SIG-M5 treated with dmso at 0.1 percent for 504 hours (cell line): ENCODE measurements at regions not wholly inside any gene's neighbourhood (a gene's known extent, or its start where the extent isn't known, plus 50 kb on each side); places are given as distances from the start of the nearest gene placed in this dataset.
"Not testable (repeated sequence)": the region's sequence is repeated elsewhere in the genome, so short reads cannot be mapped to it uniquely, and the experiment has no call there.

Experiments
- DNase-seq: peaks from one replicate; lab custom pipeline; 2025; ENCODE audit not compliant: unreplicated experiment; lab: John Stamatoyannopoulos, UW

DNA sequence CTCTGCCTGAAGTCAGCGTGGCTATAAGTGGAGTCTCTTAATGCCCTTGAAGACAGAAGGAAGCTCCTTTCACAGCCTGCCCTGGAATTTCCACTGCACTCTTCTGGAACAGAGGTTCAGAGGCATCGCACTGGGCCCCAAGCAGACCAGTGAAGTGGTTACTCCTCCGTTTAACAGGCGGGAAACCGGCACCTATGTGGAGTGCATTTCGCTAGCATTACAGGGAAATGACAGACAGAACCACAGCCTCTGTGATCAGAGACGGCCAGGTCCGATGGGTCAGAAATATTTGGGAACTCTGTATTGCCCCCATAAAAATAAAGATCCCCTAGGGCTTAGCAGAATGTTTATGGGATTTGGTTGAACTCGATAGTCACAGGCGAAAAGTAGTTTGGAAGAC lies 406.9 kb upstream of the PRKCQ start:
- no peak for DNase-seq

DNA sequence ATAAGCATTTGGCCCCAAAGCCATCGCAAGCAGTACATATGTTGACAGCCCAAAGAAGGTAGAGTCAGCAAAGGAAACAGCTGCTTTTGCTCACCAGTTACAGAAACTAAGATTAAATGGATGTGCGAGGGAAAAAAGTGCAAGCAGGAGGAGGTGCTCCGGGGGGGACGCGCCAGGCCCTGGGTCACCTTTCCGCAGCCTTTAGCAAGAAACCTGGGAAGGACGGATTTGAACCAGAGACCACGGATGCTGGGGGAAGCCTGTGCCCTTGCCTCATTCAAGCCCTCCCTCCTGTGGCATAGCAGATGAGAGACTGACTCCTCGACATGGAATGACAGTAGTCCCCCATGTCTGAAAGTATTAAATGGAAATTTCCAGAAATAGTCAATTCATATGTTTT lies 405.6 kb upstream of the PRKCQ start:
- no peak for DNase-seq

DNA sequence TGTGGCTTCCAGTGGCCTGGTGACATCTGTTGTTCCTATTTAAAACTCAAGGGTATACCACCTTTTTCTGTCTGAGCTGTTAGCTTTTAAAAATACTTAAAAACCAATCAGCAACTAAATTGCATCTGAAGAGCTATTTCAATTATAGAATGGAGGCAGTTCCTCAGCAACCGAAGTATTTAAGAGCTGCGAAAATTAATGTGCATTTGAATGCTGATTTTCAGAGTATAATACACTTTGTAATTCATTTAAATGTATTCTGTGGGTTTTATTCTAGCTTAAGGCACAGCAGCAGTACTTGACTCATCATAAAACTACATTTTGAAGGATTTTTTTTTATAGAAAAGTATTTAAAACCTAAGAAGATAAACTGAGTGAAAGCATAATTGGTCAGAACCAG lies 404.9 kb upstream of the PRKCQ start:
- DNase-seq = no peak

DNA sequence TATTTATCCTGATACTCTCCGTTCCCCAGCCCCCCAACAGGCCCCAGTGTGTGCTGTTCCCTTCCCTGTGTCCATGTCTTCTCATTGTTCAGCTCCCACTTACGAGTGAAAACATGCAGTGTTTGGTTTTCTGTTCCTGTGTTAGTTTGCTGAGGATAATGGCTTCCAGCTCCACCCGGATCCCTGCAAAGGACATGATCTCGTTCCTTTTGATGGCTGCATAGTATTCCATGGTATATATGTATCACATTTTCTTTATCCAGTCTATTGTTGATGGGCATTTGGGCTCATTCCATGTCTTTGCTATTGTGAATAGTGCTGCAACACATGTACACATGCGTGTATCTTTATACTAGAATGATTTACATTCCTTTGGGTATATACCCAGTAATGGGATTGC lies 403.9 kb upstream of the PRKCQ start:
- not testable (repeated sequence) for DNase-seq

DNA sequence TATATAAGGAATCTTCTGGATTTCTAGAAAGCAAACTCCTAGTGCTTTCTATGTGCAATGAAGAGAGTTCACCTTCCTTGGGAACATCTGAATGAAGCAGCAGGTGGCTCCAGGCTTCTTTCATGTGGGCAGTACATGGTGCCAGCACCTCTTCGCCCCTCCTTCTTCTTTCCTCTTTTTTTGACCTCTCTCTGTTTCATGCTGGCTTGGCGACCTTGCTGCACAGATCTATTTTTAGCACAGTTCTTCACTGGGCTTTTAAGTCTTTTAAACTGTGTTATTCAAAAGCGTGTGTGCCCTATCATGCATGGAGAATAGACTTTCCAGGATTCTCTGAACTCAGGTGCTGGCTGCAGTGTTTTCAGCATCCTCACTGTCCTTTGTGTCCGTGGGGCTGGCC lies 400.3 kb upstream of the PRKCQ start:
- no peak for DNase-seq

DNA sequence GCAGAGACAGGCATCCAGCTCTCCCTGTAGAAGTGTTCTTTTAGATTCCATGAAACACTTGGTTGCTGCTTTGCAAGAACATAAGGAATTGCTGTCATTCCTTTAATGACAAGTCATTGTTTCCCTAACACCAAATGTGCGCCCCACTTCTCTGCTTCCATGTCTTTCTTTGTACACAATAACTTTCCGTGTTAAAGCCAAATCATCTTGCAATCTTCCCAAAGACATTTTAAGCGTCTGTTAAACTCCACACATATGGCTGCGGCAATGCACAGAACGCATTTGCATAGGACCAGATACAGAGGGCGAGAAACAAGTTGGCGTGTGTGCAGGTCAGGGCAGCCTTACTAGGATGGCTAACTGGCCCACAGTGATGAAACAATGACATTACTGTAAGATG lies 399.3 kb upstream of the PRKCQ start:
- no peak for DNase-seq

DNA sequence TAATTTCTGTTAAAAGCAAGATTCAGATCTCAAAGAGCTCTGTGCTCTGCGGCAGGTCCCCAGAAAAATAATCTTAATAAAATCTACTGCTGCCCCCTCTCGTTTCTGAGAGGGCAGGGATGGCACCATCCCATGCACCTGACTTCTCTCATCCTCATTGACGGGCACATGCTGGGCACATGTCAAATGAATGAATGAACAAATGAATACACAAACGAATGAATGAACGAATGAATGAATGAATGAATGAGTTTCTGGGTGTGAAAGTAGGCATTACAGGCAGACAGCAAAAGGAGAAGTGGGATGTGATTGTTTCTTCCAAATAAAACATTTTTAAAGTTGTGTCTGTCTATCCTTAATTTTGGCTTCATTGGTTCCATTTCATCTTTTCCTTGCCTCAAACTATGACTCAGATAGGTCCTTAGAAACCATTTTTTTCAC lies 398.1 kb upstream of the PRKCQ start:
- DNase-seq = no peak

DNA sequence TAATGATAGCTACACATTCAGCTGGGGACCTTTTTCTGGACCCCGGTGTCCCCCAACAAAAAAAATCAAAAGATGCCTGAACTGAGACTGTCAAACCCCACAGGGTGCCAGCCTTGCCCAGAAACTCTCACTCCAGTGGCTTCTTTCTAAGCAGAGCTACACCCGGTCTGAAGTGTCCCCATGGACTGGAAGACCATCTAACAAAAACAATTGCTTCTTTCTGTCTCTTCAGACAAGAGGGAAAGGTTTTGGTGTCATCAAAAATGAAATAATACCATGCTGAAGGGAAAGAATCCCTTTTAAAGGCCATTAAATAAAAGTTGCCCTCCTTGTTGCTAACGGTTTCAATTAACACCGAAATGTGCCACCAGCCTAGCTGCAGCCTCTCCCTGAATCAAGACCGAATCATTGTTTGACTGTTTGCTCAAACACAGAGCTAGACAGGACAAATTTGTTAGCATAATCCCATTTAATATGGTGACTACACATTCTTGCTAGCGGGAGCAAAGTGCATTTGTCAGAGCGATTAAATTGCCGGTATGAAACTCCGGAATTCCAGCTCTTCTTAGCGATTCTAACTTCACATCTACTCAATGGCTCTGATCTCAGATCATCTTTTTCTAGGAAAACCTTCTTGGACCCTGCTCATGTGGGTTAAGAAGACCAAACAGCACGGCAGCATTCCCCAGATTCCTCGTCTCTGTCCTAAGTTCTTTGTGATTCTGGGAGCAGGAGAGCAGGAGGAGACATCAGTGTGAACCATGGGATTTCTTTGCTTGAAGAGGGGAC lies 397.5 kb upstream of the PRKCQ start:
- DNase-seq = no peak

DNA sequence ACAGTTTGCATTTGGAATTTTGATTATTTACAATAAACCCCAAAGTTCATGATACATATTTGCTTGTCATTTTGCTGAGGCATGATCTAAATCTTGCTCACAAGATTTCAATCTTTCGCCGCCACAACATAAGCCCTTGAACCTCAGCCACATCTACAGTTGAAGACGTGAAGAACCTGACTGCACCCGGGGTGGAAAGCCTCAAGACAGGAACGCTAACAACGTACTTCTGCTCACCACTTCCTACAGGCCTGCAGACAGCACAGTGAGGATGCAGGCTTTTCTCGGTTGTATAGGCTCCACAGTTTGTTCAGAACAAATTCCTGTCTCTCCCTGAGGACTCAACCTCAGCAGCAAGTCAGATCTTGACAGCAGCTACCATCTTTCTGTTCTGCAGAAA lies 393.8 kb upstream of the PRKCQ start:
- DNase-seq = no peak

DNA sequence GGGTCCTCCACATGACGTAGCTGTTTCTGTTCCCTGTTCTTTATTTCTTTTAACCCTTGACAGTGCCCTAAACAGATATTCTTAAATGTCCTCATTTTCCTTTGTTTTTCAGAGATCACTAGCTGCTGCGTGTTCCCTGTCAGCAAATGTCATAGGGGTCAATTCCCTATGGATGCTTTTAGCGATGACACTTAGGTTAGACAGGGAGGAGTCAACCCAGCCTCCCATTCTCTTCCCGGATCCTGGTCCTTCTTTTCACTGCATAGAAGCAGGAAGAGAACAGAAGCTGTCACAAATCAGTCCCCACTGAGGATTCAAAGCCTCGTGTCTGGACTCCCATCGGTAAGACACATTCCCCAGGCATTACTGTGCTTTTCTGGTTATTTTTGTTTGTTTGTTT lies 392.1 kb upstream of the PRKCQ start:
- no peak for DNase-seq

DNA sequence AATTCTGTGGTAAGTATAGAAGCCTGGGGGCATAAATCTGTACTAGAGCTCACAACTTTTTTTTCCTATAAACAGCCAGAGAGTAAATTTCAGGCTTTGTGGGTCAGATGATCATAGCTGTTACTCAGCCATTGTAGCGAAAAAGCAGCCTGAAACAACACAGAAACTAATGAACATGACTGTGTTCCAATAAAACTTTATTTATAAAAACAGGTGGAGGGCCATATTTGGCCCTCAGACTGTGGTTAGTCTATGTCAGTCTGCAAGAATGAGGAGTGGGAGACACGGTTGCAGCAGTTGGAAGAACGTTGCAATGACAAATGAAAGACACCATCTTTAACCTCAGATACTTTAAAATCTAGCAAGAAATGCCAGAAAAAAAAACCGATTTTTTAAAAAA lies 389.6 kb upstream of the PRKCQ start:
- no peak for DNase-seq

DNA sequence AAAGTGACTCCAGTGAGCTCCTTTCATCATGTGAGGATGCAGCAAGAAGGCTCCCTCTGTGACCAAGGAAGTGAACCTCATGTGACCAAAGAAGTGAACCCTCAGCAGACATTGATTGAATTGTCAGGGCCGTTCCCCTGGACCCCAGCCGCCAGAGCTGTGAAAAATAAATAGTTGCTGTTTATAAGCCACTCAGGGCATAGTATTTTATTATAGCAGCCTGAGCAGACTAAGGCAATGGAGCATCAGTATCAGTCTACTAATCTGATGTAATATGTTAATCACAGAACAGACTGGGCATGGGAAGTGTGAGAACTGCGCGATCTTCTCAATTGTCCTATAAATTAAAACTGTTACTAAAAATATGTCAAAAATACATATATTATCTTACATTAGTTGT lies 384.5 kb upstream of the PRKCQ start:
- no peak for DNase-seq

DNA sequence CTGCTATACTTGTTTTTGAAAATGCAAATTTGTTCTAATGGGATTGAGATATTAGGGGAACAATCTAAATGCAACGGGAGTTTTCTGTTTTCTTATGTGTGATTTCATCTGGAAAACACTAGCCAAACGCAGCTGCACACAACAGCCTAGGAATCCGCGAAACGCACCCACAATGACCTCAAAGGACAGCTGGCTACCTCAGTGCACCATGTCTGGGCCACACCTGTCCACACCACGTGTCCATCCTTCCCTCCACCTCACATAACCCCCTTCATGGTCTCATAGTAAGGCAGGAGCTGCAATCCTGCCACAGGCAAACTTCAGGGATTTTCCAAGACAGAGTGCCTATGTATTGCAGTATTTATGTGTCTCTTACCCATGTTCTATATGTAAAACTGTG lies 382.5 kb upstream of the PRKCQ start:
- no peak for DNase-seq

DNA sequence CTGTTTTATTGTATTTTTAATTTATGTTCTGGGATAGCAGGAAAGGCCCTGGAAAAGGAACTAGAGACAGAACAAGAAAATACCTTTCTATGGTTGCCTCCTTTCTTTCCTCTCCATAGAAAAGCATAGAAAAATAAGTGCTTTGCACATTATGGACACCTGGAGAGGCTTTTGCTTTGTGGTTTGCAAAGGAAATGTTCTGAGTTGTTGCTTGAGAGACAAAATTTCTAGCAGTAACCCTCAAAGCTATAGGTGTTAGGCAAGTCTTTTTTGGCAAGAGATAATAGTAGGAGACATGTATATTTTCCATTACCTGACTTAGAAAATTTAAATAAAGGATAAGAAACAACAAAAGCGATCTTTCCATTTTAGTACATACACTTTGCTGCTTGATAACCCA lies 378.6 kb upstream of the PRKCQ start:
- no peak for DNase-seq

DNA sequence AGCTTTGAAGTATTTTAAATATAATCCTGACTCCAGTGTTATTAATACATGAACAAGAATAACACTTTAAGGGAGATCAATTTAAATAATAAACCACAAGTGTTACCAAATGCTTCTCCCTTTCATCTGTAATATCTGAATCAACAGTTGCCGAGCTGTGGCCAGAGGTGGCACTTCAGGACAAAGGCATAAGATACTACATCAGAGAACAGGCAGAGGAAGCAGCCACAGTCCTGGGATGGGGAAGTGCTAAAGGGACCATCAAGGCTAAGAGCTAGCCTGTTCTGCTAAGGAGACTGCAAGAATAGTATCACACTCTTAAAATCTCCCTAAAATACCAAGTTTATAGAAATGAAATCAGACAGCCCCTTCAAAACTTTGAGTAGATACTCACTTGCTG lies 378.2 kb upstream of the PRKCQ start:
- peak; percentile 66 for DNase-seq

DNA sequence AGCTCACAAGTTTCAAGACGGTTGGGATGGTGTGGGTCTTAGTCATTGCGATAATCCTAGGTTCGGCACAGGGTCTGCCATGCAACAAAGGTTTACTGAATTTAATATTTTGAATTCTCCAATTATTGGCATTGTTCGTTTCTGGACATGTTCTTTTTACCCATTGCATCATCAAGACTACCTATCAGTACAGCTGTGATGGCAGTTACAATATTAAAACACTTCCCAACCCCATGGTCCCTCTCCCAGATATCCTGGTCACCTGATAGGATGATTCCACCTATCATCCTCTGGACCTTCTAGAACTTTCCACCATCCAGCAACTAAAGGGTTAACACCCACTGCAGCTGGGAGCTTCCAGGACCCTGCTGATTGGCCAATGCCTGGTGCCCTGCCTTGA lies 377.8 kb upstream of the PRKCQ start:
- no peak for DNase-seq

DNA sequence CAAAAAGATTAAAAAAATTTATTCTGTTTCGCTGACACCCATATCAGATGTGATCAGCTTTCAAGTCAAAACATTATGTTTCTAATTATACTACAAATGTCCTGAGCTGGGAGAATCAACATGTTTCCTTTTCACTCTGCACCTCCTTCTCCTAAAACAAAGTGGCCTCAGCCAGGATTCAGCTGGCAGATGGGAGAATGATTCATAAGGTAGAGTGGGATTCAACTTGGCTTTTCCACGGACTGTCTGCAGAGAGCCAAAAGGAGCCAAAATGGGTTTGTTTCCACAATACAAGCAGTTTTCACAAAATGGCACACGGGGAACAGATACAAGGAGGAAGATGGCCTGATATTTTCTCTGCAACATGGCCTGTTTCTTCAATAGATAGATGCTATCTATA lies 376.5 kb upstream of the PRKCQ start:
- DNase-seq = no peak

DNA sequence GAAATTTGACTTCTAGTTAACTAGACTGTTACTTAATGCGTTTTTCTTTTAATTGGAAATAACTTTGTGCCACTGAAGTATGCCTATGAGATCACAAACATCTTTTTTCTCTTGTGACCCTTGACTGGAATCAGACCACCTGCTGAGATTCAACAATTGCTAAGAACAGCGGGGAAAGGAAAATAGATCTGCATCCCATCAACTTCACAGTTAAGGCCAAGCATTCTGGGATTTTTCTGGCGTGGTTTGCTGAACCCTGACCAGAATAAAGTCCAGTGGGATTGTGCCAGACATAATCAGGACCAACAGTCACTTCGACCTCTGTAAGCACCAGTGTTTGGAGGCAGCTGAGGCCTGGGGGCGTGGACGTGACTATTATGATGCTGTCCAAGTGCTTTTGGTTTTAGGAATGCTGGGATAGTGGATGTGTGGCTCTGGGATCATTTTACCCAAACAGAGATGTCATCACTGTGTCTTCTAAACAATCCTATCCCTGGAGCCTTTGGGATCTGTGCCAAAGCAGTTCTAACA lies 373.3 kb upstream of the PRKCQ start:
- no peak for DNase-seq

DNA sequence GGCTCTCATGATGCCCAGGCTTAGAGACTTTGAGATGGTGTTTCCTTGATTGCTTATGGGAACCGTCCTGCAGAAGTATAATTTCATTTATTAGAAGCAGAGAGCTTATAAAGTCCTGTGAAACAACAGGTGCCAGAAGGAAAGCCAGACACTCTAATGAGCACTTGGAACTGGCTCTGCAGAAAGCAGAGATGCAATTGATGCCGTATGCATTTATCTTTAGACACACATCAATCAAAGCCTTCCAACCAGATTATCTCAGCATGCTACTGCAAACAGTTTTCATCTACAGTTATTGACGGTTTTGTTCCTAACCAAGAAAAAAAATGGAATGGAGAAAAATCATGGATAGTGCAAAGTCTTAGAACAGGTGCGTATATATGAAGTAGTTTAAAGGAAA lies 371.7 kb upstream of the PRKCQ start:
- no peak for DNase-seq

DNA sequence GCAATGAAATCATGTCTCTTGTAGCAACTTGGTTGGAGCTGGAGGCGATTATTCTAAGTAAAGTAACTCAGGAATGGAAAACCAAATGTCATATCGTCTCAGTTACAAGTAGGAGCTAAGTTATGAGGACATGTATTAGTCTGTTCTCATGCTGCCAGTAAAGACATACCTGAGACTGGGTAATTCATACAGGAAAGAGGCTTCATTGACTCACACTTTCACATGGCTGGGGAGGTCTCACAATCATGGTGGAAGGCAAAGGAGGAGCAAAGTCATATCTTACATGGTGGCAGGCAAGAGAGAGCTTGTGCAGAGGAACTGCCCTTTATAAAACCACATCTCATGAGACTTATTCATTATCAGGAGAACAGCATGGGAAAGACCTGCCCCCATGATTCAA lies 370.1 kb upstream of the PRKCQ start:
- DNase-seq = no peak

DNA sequence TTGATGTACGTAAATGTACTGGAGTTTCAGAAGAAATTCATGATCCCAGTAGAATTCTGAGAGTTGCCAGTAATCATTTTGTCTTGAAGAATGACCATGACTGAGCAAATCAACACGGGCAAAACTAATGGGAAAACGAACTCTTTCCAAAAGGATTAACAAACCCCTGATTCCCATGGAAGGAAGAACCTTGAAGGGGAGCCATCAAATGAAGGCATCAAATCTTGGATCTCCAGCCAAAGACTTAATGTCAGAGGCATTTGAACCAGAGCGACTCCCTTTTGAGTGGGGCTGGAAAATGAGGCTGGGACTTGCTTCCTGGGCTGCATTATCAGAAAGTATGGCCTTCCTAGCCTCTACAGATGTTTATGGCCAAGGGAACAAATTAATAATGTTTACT lies 364.4 kb upstream of the PRKCQ start:
- no peak for DNase-seq

DNA sequence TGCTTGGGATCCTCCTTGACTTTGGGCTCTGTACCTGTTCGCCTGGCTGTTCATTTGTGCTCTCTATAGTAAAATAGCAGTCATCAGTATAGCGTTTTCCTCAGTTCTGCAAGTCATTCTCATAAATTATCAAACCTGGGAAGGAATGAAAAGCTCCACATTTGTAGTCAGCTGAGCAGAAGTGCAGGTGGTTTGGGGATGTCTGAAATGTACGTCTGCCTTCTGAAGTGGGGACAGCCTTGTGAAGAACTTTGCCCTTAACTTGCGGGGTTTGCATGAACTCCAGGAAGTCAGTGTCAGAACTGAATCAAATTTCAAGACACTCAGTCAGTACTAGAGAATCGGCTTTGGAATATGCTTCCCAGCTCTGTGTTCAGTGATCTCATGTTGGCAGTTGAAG lies 358.3 kb upstream of the PRKCQ start:
- no peak for DNase-seq

DNA sequence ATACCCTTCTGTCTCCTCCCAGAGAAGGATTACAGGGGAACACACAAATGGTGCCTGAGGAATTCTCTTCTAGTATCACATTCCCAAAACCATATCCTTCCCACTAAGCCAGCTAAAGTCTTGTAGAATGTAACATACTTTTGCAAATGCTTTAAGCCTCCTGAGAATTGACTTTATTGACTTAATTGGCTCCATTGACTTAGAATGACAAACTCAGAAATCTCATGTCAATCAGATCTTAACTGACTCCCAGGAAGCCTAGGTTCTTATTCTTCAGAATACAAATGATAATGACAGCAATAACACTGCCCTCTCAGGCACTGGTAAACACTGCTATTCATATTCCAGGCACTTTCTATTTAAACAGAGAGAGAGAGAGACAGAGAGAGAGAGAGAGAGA lies 356.9 kb upstream of the PRKCQ start:
- no peak for DNase-seq
